Activated naive CD8-positive, alpha-beta T cell treated with anti-CD3 and anti-CD28 coated beads, Interleukin-2, amount 50 U/mL, for 16 hours (primary cell): ENCODE measurements at regions not wholly inside any gene's neighbourhood (a gene's known extent, or its start where the extent isn't known, plus 50 kb on each side); places are given as distances from the start of the nearest gene placed in this dataset.
"Not testable (repeated sequence)": the region's sequence is repeated elsewhere in the genome, so short reads cannot be mapped to it uniquely, and the experiment has no call there.

ENCODE experiments used
- DNase-seq: peaks from one replicate; pipeline ENCODE4 v3.0.0-alpha.2; 2020; ENCODE audit warnings: low read depth, low spot score

- DNase-seq: no peak
These were observed 145.4 kb upstream of the GRAMD2B start for GRCh38 chr5:126277762-126278161.

DNA sequence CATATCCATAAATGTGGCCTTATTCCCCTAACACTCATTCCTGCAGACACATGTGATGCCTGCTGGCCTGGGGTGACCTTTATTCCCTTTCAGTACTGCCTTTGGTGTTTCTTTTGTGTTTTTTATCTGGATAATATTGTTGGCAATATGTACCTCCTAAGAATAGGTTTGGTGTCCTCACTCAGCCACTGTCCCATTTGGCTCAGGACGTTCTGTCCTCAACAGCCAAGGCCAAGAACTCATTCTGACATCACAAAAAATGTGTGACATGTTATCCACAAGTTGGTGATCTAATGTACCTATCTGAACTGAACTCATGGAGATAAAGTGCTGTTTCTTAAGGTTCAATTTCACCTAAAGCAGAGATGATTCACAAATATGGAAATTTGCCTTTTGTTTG is 142.9 kb upstream of the GRAMD2B start:
- no peak for DNase-seq

- DNase-seq: no peak
These were observed 142.4 kb upstream of the GRAMD2B start for GRCh38 chr5:126280846-126281245.

GRCh38 chr5:126284977-126285696 is 138.1 kb upstream of the GRAMD2B start:
- no peak for DNase-seq

GRCh38 chr5:126296121-126296520 is 127.1 kb upstream of the GRAMD2B start:
- not testable (repeated sequence) for DNase-seq

DNA sequence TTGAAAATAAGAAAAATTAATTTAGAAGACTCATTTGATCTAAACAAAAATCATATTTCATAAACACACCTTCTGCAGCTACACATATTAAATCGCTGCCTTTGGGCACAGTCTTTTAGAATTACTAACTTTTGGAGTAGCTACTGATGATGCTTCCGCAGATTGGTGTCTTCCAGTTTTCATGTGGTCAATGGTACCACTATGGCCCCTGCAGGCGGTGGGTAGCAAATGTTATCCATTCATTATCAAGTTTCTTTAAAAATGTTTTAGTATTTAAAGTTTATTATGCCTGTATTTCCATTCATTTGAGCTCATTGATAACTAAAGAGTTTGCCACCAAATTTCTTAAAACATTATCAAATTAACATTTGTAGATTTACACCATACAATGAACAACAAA is 122.9 kb upstream of the GRAMD2B start:
- no peak for DNase-seq

GRCh38 chr5:126301056-126301455 is 122.2 kb upstream of the GRAMD2B start:
- no peak for DNase-seq

GRCh38 chr5:126309860-126310259 is 113.3 kb upstream of the GRAMD2B start:
- no peak for DNase-seq

DNA sequence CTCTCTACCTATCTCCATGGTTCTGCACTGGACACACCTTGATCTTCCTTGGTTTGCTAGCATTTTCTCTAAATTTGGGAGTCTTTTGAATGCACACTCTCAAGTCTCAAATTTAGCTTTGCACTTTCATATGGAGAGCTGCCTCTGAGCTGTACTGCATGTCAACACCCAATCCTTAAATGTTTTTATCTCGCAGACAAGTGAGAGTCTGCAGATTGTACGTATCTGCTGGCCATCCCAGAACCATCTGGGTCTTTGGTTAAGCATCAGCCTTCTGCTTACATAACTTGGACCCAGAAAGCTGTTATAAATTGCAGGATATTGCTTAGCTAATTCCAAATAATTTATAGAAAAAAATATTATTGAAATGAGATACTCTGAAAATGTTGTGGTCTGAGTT is 111.4 kb upstream of the GRAMD2B start:
- no peak for DNase-seq

GRCh38 chr5:126315341-126315740 is 107.9 kb upstream of the GRAMD2B start:
- no peak for DNase-seq

DNA sequence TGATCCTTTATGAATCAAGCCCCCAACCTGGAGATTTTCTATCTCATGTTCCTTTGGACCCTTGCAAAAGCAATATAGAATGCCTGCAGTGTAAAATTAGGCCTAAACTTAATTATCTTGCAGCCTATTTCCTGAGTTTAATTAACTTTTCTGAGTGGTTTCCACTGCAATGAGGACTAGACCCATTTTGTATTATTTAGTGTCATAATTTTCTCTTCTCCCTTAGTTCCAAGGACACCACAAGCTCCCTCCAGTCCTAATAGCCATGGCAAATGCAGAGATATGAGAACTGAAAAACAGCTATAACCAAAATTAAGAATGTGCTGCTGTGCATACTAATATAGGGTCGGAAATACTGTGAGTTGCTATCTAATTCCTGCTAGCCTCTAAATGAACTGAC is 90.9 kb upstream of the GRAMD2B start:
- DNase-seq: no peak

GRCh38 chr5:126334760-126335159 is 88.4 kb upstream of the GRAMD2B start:
- DNase-seq: no peak

DNA sequence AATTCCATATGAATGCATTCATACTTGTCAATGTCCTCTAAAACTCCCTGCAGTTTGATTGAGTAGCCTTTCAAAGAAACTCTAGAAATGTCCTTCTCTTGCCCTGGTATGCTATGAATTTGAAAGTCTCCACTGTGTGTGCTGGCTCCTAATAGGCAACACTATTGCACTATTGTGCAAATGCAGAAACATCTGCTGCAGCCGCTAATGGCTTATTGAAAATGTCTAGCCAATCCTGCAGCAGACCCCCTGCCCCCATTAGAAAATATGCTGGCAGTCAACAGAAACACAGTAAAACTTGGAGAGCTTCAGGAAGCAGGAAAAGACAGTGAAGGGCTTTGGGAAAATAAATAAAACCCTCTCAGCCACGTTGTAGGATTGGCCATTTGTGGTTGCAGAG is 87.3 kb upstream of the GRAMD2B start:
- DNase-seq: no peak

GRCh38 chr5:126338635-126339034 is 84.6 kb upstream of the GRAMD2B start:
- DNase-seq: no peak

GRCh38 chr5:126339215-126339805 is 83.9 kb upstream of the GRAMD2B start:
- DNase-seq: peak; percentile 12

DNA sequence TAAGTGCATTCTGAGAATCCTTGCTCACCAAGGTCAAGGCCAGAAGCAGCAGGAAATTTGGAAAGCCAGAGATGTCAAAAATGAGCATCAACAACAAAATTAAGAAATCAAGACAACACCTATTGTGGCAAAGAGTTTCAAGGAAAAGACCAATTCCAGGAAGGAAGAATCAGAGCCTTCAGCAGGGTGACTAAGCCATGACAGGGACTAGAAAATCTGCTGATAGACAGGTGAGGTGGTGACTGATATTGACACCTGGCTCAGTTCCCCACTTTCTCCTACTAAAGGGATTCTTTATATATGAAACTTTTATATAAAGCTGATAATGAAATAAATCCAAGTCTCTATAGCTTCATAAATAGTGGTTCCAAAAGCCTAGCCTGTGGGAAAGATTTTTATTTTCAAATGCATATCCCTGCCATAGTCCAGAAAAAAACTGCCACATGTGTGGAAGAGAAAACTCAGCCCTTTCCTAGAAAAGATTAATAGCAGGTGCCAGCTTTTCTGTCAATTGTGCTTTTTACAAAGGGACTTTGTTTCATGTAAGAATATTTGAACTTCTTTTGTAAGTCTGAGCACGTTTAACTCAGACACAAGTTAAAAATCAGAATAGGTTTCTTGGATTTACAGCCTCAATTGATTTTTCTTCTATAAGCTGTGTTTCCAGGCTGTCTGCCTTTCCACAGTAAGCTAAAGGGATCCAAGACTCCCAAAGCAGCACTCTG is 81.1 kb upstream of the GRAMD2B start:
- DNase-seq: no peak

DNA sequence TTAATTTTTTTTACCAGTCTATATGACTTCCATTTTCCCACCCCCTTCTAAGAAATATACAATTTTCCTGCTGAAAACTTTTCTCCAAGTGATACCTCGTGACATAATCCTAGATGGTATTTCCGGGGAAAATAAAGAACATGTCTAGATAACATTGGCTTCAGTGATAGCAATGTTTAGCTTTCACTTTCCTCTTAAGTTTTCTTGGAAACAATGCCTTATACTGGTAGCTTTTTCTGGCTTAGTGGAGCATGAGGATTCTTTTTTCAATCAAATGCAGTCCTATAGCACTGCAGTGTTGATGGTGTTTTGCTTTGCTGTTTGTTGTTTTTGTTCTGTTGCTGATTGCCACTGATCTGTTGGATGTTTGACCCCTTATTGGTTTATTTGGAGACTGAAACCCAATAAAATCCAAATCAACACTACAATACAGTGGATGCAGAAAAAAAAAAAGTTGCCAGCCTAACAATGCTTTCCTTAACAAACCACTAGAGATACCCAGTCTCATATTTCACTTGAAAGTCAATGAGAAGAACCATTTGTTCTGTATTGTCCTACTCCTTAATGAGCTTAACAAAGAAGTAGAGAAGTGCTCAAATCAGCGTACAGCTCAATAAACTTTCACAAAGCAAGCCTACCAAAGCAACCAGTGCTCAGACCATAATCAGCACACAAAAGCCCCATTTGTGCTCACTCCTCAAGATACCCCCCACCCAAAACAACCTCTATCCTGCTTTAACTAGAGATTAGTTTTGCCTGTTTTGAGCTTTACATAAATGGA is 74.2 kb upstream of the GRAMD2B start:
- no peak for DNase-seq

- no peak for DNase-seq
These were observed 72.1 kb upstream of the GRAMD2B start for GRCh38 chr5:126351153-126351552.

DNA sequence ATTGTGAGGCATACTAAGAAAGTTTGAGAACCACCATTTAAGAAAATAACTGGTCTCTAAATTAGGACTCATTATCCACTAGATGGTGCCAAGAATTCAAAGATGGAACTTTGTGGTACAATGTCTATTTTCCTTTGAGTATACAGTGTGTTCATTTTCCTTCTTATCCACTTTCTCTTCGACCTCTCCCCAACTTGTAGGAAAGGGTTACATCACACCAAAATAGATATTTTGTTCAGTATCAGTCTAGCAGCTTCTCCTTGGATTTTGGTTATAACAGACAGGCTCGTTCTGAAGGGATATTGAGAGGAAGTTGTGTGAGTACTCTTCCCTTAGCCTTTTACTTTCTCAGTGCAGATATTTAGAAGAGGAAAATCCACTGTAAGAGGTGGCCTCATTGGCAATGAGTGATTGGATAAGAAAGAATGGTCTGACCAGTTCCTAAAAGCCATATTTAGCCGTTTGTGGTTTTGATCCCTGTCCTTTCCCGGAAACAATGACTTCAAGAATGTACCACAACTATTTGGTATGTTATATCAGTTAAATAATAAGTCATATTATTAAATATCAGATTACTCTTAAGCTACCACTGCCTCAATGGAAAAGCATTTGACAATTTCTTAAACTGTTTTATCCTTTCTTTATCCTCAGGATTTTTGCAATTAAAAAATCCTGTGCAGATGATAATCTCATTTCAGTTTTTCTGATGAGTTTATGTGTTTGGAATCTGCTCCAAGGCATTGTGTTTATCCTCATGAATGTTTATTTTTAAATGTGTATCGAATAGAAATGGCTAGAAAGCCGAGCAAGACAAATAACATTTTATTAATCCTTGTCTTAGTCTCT is 69.0 kb upstream of the GRAMD2B start:
- DNase-seq: no peak

DNA sequence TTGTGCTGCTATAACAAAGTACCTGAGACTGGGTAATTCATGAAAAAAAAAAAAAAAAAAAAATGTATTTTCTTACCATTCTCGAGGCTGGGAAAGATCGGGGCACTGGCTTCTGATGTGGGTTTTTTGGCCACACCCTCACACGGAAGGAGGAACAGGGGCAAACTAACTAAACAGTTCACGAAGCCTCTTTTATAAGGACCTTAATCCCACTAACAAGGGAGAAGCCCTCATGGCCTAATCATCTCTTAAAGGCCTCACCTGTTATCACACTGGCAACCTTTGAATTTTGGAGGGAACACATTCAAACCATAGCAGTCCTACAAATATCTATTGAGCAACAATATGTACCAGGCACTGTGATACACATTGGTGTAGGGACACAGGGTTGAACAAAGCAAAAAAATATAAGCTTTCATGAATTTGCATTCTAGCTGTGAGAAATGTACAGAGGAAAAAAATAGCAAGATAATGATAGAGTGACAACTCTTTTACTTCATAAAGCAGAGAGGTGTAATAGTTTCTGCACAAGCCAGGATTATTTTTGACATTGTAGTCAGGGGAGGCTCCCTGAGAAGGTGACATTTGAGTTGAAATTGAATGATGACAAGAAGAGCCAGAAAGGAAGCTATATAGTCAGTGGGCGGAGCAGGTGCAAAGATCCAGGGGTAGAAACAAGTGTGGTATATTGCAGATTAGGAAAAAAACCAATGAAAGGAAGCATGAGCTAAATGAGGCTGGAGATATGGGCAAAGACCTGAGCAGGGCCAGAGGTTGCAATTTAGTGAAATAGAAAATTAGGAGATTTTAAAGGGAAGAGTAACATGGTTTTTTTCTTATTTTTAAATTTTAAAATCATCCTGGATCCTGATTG is 68.1 kb upstream of the GRAMD2B start:
- DNase-seq: no peak
